Kidney epithelial cell (primary cell): ENCODE measurements at regions not wholly inside any gene's neighbourhood (a gene's known extent, or its start where the extent isn't known, plus 50 kb on each side); places are given as distances from the start of the nearest gene placed in this dataset.

Experiments
- DNase-seq: peaks from one replicate; pipeline ENCODE4 v3.0.0-alpha.2; 2010; ENCODE audit warnings: low read depth
- H3K27me3 ChIP-seq: 2 replicates; pipeline ENCODE4 v1.6.0; 2011; ENCODE audit warnings: low read length; ENCODE audit not compliant: control insufficient read depth, insufficient read depth
- H3K36me3 ChIP-seq: 2 replicates; pipeline ENCODE4 v1.5.1; 2011; ENCODE audit warnings: low read length; ENCODE audit not compliant: control insufficient read depth, insufficient read depth
- H3K4me3 ChIP-seq: 2 replicates; pipeline ENCODE4 v1.5.1; 2011; ENCODE audit warnings: low read depth, mild to moderate bottlenecking, control low read depth, low read length
- TF ChIP-seq, protein P1 (sequence below): IDR thresholded peaks from 2 replicates; pipeline ENCODE4 v1.5.1; 2011; ENCODE audit warnings: mild to moderate bottlenecking, moderate library complexity, low read length, control low read depth, inconsistent platforms; ENCODE audit not compliant: insufficient read depth, poor library complexity, severe bottlenecking

- no peak for DNase-seq
These were observed 58.3 kb upstream of the ARID2 start for GRCh38 chr12:45671254-45671653.

GRCh38 chr12:45674181-45674977 is 55.1 kb upstream of the ARID2 start:
- H3K36me3 ChIP-seq = no peaks in the 10 kb centered on the region
- TF ChIP-seq, protein P1, sequence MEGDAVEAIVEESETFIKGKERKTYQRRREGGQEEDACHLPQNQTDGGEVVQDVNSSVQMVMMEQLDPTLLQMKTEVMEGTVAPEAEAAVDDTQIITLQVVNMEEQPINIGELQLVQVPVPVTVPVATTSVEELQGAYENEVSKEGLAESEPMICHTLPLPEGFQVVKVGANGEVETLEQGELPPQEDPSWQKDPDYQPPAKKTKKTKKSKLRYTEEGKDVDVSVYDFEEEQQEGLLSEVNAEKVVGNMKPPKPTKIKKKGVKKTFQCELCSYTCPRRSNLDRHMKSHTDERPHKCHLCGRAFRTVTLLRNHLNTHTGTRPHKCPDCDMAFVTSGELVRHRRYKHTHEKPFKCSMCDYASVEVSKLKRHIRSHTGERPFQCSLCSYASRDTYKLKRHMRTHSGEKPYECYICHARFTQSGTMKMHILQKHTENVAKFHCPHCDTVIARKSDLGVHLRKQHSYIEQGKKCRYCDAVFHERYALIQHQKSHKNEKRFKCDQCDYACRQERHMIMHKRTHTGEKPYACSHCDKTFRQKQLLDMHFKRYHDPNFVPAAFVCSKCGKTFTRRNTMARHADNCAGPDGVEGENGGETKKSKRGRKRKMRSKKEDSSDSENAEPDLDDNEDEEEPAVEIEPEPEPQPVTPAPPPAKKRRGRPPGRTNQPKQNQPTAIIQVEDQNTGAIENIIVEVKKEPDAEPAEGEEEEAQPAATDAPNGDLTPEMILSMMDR = no peak
- peak; percentile 21 for DNase-seq
- no peaks in the 10 kb centered on the region for H3K27me3 ChIP-seq
- no peak overlapping the region for H3K4me3 ChIP-seq

More at GRCh38 chr12:45671254-45671653, 58.3 kb upstream of the ARID2 start:
- no peak overlapping the region for H3K4me3 ChIP-seq
- no peaks in the 10 kb centered on the region for H3K27me3 ChIP-seq
- TF ChIP-seq, protein P1 = no peak
- no peaks in the 10 kb centered on the region for H3K36me3 ChIP-seq

- TF ChIP-seq, protein P1 = no peak
- Histone ChIP-seq H3K36me3 (no peaks in the 10 kb centered on the region), H3K27me3 (no peaks in the 10 kb centered on the region), H3K4me3 (no peak overlapping the region)
- DNase-seq = no peak
These were observed 54.0 kb upstream of the ARID2 start for GRCh38 chr12:45675534-45675933.
